IMR-90 (cell line): ENCODE measurements at regions not wholly inside any gene's neighbourhood (a gene's known extent, or its start where the extent isn't known, plus 50 kb on each side); places are given as distances from the start of the nearest gene placed in this dataset.

Experiments
- CEBPB ChIP-seq: IDR thresholded peaks from 2 replicates; pipeline ENCODE4 v1.6.1; 2012; ENCODE audit warnings: low read depth, low read length, improper control_type of control experiment
- MXI1 ChIP-seq: IDR thresholded peaks from 2 replicates; pipeline ENCODE4 v1.6.1; 2012; ENCODE audit warnings: low read depth, mild to moderate bottlenecking, low read length, moderate library complexity, borderline replicate concordance
- POLR2A ChIP-seq: IDR thresholded peaks from 2 replicates; pipeline ENCODE4 v1.6.1; 2012; ENCODE audit warnings: mild to moderate bottlenecking, low read depth, low read length
- RCOR1 ChIP-seq: IDR thresholded peaks from 2 replicates; pipeline ENCODE4 v1.6.1; 2012; ENCODE audit warnings: mild to moderate bottlenecking, low read length, improper control_type of control experiment; ENCODE audit not compliant: insufficient replicate concordance
- RFX5 ChIP-seq: IDR thresholded peaks from 2 replicates; pipeline ENCODE4 v1.8.0; 2012; ENCODE audit warnings: low read depth, mild to moderate bottlenecking, low read length, moderate library complexity
- SMC3 ChIP-seq: fragments of 150-350 bp; IDR thresholded peaks from 2 replicates; pipeline ENCODE4 v1.6.1; 2016; ENCODE audit warnings: low read depth, mild to moderate bottlenecking, antibody characterized with exemption, low read length, moderate library complexity
- TF ChIP-seq, protein P1 (sequence below): fragments of 150-350 bp; IDR thresholded peaks from 2 replicates; pipeline ENCODE4 v1.6.1; 2016; ENCODE audit warnings: low read depth, mild to moderate bottlenecking, low read length, moderate library complexity, borderline replicate concordance
- TF ChIP-seq, protein P2 (sequence below): conservative IDR thresholded peaks from 2 replicates; pipeline ENCODE4 v1.5.1; 2012; ENCODE audit warnings: mild to moderate bottlenecking, low read depth, low read length, improper control_type of control experiment

DNA sequence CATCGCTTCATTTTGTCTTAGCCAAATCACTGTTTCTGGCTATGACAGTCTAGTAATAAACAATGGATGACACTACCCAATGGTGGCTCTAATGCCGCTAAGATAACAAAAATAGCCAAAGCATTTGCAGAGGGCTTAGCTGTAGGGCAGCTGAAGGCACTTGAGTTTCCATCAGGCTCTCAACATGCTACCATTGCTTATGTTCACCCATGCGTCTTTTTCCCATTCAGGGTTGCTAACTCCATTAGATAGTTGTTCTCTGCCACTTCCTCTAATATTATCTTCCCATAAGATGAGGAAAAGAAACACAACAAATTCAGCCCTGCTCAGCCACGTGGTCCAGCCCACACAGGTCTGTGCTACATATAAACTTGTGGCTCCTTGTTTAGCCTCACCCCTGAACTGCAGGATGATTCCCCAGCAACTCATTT is 159.6 kb downstream of the TOMM20 start:
- TF ChIP-seq RFX5 (no peak), SMC3 (no peak), POLR2A (peak; percentile 17; the same call in 1 of the 2 replicates), RCOR1 (no peak), CEBPB (no peak), MXI1 (no peak)
- TF ChIP-seq, protein P1, sequence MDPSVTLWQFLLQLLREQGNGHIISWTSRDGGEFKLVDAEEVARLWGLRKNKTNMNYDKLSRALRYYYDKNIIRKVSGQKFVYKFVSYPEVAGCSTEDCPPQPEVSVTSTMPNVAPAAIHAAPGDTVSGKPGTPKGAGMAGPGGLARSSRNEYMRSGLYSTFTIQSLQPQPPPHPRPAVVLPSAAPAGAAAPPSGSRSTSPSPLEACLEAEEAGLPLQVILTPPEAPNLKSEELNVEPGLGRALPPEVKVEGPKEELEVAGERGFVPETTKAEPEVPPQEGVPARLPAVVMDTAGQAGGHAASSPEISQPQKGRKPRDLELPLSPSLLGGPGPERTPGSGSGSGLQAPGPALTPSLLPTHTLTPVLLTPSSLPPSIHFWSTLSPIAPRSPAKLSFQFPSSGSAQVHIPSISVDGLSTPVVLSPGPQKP: no peak
- TF ChIP-seq, protein P2, sequence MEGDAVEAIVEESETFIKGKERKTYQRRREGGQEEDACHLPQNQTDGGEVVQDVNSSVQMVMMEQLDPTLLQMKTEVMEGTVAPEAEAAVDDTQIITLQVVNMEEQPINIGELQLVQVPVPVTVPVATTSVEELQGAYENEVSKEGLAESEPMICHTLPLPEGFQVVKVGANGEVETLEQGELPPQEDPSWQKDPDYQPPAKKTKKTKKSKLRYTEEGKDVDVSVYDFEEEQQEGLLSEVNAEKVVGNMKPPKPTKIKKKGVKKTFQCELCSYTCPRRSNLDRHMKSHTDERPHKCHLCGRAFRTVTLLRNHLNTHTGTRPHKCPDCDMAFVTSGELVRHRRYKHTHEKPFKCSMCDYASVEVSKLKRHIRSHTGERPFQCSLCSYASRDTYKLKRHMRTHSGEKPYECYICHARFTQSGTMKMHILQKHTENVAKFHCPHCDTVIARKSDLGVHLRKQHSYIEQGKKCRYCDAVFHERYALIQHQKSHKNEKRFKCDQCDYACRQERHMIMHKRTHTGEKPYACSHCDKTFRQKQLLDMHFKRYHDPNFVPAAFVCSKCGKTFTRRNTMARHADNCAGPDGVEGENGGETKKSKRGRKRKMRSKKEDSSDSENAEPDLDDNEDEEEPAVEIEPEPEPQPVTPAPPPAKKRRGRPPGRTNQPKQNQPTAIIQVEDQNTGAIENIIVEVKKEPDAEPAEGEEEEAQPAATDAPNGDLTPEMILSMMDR: no peak
